ENCODE measurements at regions not wholly inside any gene's neighbourhood (a gene's known extent, or its start where the extent isn't known, plus 50 kb on each side); places are given as distances from the start of the nearest gene placed in this dataset.

GRCh38 chr7:50226145-50226544 lies 78.4 kb upstream of the IKZF1 start:
- no peak for TF ChIP-seq CTCF (IDR thresholded peaks at IDR 0.05; ENCODE audit: extremely low read depth, insufficient read depth, missing control alignments)
- DNase-seq (ENCODE audit: low spot score) = no peak
- in situ Hi-C loops (cut with MboI; ENCODE audit: low pct_unique_long_range_greater_than_20kb, low sequenced_read_pairs, unreplicated experiment) = no loop called here

GRCh38 chr7:50221433-50221832 lies 83.1 kb upstream of the IKZF1 start:
- DNase-seq (ENCODE audit: low spot score) = no peak
- in situ Hi-C loops (cut with MboI; ENCODE audit: low pct_unique_long_range_greater_than_20kb, low sequenced_read_pairs, unreplicated experiment) = loop anchor here (25.0 kb wide), 1 partner anchor 191 kb away; no protein-coding TSS in a partner anchor
- no peak for TF ChIP-seq CTCF (IDR thresholded peaks at IDR 0.05; ENCODE audit: extremely low read depth, insufficient read depth, missing control alignments)

DNA sequence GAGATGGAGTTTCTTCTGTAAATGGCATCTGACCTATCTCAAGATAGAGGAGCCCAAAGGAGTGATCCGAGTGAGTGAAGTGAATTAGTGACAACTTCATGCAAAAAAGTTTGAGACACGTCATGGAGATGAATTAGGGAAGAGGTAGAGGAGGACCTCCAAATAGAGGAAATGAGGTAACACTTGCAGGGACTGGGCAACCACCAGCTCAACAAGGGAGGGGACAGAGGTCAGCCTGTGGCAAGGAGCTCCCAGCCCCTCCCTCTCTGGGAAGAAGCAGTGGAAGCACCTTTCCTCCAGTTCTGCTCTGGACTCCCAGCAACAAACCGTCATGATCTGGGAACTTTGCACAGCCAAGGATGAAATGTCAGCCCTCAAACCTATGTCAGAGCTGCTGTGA lies 83.5 kb upstream of the IKZF1 start:
- in situ Hi-C loops (cut with MboI; ENCODE audit: low pct_unique_long_range_greater_than_20kb, low sequenced_read_pairs, unreplicated experiment) = loop anchor here (25.0 kb wide), 1 partner anchor 191 kb away; no protein-coding TSS in a partner anchor
- no peak for TF ChIP-seq CTCF (IDR thresholded peaks at IDR 0.05; ENCODE audit: extremely low read depth, insufficient read depth, missing control alignments)
- no peak for DNase-seq (ENCODE audit: low spot score)

- no peak for TF ChIP-seq CTCF (IDR thresholded peaks at IDR 0.05; ENCODE audit: extremely low read depth, insufficient read depth, missing control alignments)
- no peak for DNase-seq (ENCODE audit: low spot score)
- in situ Hi-C loops (cut with MboI; ENCODE audit: low pct_unique_long_range_greater_than_20kb, low sequenced_read_pairs, unreplicated experiment) = loop anchor here (25.0 kb wide), 1 partner anchor 192 kb away; no protein-coding TSS in a partner anchor
These were observed 84.2 kb upstream of the IKZF1 start for GRCh38 chr7:50220273-50220672.

- TF ChIP-seq CTCF (IDR thresholded peaks at IDR 0.05; ENCODE audit: extremely low read depth, insufficient read depth, missing control alignments) = no peak
- in situ Hi-C loops (cut with MboI; ENCODE audit: low pct_unique_long_range_greater_than_20kb, low sequenced_read_pairs, unreplicated experiment) = loop anchor here (25.0 kb wide), 1 partner anchor 194 kb away; no protein-coding TSS in a partner anchor
- DNase-seq (ENCODE audit: low spot score) = no peak
These were observed 86.7 kb upstream of the IKZF1 start for GRCh38 chr7:50217821-50218281.

- no peak for DNase-seq (ENCODE audit: low spot score)
- in situ Hi-C loops (cut with MboI; ENCODE audit: low pct_unique_long_range_greater_than_20kb, low sequenced_read_pairs, unreplicated experiment) = loop anchor here (25.0 kb wide), 1 partner anchor 195 kb away; no protein-coding TSS in a partner anchor
- TF ChIP-seq CTCF (IDR thresholded peaks at IDR 0.05; ENCODE audit: extremely low read depth, insufficient read depth, missing control alignments) = no peak
These were observed 87.1 kb upstream of the IKZF1 start for GRCh38 chr7:50217401-50217800.
